ENCODE measurements at regions not wholly inside any gene's neighbourhood (a gene's known extent, or its start where the extent isn't known, plus 50 kb on each side); places are given as distances from the start of the nearest gene placed in this dataset.
A peak's percentile ranks its signal among the peaks of the same experiment; 100 is the strongest.

DNA sequence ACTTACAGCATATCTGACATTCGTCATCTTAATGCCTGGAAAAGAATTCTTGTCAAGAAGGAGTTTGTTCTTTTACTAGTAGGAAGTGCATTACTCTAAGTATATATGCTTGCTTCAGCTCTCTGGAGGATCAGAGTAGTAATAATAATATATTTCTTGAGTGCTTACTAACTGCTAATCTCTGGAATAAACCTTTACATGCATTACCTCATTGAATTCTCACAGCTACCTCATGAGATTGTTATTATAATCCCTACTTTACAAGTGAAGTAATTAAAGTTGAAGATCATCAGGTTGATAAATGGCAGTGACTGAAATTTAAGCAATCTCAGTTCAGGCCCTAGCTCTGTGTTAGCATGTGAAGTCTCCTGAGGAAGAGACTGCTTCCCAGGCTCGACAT lies 115.0 kb upstream of the PDE5A start:
- no peak for DNase-seq

DNA sequence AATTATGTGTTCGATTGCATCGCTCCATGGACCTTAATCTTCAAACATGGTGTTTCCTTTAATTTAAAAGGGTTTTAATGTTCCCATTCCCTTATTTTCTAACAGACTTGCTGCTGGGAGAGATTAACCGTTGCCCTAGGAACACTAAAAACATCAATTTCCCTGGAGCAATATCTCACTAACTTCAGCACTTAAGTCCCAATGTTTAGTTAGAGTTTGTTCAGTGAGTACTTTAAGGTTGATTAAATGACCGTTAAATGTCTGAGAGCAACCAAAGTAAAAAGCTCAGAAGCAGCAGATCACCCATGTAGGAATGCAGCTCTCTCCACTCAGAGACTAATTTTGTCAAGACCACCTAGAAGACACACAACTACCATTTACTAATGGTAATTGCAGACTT lies 111.2 kb upstream of the PDE5A start:
- no peak for DNase-seq

DNA sequence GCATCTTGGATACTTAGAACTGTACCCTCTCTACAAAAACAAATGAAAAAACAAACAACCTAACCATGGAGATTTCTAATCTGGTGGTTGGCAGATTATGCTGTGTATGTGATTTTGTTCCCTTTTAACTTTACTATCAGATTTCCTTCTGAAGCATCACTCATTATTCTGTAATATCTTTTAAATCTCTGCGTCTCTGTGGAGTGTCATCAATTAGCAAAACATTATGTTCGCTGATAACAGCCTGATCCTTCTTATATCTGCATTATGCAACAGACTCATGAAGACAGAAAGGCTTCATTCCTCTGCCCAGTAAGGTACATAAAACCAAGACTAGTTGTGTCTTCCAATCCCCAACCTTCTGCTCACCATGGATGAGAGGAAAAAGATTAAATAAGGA lies 110.3 kb upstream of the PDE5A start:
- DNase-seq = no peak

DNA sequence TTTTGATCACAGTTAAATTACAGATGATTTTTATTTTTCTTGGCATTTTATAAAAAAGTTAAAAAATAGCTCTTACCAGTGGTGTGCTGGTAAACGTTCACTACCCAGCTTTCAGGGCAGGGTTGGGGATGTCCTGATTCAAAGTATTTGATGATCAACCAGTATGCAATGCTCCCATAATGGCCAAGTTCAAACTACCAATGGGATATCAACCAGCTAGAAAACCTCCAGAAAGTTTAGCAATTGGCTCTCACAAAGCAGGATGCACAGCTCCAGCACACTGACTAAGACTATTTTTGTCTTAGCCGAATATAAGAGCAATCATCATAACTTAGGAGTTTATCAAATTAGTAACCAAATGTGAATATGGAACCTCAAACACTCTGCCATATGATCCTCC lies 108.0 kb upstream of the PDE5A start:
- no peak for DNase-seq

DNA sequence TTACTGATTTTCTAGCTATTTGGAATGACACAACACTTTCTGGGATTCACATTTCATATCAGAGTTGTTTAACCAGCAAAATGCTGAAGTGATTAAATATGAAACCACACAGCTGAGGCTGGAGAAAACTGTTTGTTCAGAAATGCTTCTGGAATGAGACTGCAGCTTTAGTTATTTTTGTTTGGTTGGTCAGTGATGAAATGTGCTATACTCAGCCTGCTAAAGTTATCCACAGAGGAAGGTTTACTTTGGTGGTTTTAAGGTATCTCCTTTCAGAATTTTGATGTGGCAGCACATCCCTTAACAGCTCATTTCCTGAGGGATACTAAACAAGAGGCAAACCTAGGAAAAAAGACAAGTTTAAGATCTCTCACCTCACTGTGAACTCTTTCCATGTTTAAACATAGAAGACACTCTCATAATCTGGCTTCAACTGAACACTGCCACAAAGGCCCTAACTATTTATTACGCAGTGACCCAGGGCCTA lies 106.6 kb upstream of the PDE5A start:
- DNase-seq = no peak

DNA sequence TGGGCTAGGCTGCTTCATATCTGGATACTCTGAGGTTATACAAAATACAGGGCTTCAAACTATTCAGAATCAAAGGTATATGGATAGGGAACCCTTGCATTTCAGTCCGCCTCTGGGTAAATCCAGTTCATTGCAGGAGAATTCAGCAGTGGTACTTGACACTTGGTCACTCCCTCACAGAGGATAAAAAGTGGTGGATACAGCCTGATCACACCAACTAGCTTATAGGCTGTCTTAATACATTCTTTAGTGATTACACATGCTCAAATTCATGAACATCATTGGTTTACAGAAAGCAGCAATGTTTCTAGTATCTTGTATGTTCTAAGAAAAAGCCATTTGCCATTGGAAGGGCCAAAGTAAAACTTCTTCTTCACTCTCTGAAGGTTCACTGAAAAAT lies 104.8 kb upstream of the PDE5A start:
- no peak for DNase-seq

DNA sequence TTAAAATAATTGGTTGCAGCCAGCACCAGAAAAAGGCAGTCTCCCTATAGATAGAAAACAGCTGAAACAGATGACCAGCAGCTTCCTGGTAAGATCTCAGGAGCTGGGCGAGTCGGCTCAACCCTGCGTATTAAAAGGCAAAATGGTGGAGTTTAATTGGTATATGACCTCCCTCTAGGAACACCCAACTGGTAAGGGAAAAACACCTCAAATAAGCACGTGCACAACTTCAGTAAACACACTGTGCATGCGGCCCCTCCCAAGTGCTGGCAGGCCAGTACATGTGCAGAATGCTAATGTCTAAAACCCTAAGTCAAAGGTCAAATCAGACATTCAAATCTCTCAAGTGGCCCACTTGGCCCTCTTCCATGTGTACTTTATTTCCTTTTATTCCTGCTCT lies 103.2 kb upstream of the PDE5A start:
- no peak for DNase-seq

DNA sequence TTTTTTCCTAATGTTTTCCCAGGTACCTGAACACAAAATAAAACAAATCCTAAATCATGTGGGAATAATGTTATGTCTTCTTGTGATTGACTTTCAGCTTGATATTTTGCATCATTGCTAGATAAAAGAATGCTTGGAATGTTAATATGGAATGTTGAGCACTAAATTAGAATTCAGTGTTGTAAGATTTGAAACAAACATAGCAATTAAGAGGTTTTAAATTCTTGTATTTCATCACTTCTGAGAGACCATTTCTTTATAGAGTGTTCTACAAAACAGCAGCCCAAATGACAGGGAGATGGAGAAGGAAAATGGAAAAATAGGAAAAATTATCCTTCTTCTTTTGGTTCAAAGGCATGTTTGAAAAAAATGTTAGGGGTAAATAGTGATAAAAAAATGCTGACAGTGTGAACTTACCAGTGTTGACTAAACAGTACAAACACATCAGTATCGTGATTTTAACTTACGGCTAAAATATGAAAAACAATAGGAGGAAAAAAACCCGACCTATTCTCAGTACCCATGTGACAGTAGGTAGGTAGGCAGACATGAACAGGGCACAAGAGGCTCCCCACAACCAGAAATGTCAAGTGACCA lies 102.6 kb upstream of the PDE5A start:
- DNase-seq = no peak

DNA sequence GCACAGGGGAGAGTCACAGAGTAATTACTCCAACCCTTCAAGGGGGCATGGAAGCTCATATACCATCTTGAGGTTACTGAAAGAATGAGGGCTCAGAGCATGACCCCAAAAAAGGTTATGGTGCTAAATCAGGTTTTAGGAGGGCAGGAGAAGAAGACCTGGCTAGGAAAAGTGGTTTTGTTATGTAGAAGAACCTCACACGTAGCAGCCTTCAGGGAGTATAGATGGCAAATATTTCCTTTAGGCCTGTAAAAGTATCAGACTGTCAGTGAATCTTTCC lies 102.0 kb upstream of the PDE5A start:
- no peak for DNase-seq

DNA sequence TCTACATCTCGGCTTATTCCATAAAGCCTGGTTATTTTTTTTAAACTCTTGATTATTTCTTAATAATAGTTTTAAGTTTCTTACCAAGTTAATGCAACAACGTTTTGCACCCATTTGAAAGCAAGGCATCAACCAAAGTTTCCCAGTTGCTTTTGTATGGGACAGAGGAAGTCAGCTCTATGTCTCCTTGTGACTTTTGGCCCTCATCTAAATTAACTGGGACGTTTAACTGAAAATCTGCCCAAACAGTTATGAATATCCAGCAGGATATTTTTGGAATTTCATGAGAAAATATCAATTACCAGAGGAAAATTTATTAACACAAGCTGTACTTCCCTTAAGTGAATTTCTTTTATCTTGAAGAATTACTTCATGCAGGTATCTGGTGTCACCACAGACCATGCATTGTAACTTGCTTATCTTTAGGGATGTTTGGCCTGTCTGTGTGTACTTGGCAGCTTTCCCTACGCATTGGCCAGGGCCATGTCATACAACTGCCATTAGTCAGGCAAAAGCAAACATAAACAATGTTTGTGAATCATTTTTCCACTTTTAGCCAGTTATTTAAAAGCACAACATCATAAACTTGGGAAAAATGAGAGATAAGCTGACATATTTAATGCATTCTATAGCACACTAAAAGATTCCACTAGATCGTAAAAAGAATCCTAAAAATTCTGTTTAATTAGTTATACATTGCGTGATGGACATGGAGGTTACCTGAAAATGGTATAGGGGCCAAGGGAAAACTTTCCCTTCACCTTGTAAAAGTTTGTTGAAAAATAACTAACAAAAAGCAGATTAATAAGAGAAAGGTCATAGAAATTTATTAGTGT lies 101.4 kb upstream of the PDE5A start:
- DNase-seq = peak; percentile 27

DNA sequence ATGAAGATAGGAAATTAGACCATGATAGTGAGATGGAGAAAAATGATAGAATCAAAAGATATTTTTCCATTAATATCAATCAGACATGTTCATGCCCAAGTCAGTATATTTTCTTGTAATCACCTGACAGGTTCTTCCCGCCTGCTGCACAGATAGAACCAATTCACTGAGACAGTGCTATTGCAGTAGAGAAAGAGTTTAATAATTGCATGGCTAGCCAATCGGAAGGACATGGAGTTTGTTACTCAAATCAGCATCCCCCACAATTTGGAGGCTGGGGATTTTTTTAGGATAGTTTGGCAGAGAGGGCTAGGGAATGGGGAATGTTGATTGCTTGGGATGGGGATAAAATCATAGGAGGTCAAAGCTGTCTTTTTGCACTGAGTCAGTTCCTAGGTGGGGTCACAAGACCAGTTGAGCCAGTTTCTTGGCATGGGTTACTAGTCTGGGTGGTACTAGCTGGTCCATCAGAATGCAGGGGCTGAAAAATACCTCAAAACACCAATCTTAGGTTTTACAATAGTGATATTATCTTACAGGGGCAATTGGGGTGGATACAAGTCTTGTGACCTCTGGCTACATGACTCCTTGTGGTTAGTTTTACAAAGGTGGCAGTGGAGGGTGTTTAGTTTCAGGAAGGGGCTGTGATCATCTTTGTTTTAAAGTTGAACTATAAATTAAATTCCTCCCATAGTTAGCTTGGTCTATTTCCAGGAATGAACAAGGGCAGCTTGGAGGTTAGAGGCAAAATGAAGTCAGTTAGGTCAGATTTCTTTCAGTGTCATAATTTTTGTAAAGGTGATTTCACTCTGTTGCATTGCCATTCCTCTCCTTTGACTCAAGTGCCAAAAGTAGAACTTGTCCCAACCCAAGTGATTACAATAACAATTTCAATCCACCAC lies 100.3 kb upstream of the PDE5A start:
- DNase-seq = no peak

DNA sequence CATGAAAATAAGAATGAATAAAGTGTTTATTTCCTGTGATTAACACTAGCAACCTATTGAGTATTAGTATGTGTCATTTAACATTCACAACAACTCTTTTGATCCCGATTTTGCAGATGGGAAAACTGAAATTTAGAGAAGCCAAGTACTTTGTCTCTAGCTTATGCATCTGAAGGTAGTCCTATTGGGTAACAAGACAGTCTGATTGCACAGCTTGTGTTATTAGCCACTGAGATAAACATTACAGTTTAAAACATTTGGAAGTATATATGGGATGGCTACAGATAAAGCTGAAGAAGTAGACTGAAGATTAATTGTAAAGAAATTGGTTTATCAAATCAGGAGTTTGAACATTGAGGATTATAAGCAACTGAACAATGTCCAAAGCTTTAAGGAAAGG lies 99.6 kb upstream of the PDE5A start:
- no peak for DNase-seq

DNA sequence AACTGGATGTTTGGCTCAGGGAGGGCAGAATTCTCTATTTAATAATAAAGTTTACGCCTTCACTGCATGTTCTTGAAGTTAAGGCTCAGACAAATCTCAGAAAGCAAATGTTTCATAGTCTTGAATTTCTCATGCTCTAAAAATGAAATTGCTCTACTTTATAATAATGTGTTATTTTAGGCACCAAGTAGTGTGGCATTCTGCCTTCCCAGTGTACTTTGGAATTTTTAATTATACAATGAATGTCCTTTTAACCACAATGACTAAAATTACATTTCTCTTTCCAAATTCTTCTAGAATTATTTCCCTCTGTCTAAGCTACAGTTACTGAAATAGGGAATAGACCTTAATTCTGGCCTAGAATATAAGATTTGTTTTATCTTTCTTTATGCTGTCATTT lies 97.9 kb upstream of the PDE5A start:
- DNase-seq = no peak

DNA sequence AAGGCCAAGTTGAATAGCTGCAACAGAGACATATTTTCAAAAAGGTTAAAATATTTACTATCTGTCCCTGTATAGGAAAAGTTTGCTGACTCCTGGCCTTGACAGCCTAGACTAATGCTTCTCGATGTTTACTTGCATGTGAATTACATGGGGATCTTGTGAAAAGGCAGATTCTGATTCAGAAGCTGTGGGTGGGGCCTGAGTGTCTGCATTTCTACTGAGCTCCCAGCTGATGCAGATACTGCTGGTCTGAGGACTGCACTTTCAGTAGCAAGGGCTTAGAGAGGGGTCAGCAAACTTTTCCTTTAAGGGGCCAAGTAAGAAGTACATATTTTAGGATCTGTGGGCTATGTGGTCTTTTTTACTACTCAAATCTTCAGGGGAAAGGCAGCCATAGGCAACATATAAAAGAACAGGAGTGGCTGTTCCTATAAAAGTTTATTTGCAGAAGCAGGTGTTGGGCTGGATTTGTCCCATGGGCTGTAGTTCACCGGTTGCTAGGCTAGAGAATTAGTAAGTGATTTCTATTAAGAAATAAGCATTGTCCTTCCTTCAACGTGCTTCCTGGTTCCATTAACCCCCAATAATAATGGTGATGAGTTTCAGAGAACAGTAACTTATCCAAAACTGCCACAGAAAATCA lies 97.2 kb upstream of the PDE5A start:
- DNase-seq = no peak

DNA sequence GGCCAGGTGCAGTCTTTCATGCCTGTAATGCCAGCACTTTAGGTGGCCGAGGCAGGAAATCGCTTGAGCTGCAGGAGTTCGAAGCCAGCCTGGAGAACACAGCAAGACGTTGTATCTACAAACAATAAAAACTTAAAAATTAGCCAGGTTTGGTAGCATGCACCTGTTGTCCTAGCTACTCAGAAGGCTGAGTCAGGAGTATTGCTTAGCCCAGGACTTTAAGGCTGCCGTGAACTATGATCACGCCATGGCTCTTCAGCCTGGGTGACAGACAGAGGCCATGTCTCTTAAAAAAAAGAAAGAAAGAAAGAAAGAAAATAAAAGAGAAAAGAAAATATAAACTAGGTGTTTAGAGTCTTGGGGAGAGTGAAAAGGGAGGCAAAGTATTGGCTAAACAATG lies 96.4 kb upstream of the PDE5A start:
- no peak for DNase-seq

DNA sequence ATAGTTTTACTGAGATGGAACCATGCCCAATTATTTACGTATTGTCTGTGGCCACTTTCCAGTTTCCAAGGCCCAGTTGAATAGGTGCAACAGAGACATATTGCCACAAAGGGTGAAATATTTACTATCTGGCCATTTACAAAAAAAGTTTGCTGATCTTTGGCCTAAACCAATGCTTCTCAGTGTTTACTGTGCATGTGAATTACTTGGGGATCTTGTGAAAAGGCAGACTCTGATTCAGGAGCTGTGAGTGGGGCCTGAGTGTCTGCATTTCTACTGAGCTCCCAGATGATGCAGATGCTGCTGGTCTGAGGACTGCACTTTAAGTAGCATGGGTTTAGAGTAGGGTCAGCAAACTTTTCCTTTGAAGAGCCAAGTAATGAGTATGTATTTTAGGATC lies 94.1 kb upstream of the PDE5A start:
- no peak for DNase-seq

DNA sequence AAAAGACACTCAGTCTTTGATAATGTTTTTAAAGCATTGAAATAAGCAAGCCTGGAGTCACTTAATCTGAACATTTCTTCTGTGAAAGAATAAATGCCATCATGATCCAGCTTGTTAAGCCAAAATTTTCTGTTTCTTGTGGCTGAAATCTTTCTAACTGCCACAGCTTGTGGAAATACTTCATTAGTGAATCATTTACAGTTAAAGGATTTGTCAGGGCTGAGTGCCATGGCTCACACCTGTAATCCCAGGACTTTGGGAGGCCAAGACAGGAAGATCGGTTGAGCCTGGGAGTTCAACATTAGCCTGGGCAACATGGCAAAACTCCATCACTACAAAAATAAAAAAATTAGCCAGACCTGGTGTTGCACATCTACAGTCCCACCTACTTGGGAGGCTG lies 93.3 kb upstream of the PDE5A start:
- DNase-seq = no peak

DNA sequence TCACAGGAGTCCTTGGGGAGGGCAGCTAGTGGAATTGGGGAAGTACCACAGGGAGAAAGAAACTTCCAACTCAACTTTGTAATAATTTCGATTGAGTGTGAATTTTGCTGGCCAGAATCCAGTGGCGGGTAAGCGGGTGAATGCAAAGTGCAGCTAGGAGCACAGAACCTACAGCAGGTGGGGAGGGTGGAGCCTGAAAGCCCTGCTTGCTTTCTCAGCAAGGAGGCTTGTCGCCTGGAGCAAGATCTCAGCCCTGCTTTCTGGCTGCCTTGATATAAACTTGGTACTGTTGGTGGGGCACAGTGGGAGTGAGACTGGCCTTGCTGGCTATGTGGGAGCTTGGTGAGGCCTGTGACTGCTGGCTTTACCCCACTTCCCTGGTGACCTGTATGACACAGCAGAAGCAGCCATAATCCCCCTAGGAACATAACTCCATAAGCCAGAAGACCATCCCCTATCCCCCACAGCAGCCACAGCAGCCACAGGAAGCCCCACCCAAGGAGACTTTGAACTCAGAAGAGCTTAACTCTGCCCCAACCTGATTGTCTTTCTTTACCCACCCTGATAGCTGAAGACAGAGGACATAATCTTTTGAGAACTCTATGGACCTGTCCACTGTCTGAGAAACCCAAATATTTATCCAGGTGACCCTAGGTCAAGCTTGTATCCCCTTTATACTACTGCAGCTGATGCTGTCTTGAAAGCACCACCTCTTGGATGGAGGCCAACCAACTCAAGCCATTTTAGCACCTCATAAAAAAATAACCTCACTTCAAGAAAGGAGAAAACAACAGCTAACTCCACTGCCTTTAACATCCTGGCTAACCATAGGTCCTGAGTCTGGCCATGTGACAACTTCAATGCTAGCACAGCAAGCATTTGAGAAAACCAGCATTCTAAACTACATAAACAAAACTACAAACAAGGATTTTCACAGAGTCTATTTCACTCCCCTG lies 87.2 kb upstream of the PDE5A start:
- no peak for DNase-seq

DNA sequence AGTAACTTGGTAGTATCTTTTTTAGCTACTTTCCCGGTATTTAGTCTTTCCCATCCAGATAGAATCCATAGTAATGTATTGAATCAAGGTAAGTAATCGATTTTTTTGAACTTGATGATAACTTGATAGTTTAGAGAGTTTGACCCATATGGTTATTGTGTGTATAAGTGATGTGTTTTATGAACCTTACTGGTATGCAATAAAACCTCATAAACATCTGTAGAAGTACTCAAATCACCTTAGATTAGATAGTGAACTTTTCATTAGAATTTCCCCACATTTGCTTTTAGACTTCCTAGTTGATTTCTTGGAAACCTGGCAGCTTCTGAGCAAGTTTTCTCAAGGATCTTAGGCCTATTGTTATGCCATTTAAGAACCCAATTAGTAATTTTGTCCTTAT lies 80.8 kb upstream of the PDE5A start:
- DNase-seq = no peak

DNA sequence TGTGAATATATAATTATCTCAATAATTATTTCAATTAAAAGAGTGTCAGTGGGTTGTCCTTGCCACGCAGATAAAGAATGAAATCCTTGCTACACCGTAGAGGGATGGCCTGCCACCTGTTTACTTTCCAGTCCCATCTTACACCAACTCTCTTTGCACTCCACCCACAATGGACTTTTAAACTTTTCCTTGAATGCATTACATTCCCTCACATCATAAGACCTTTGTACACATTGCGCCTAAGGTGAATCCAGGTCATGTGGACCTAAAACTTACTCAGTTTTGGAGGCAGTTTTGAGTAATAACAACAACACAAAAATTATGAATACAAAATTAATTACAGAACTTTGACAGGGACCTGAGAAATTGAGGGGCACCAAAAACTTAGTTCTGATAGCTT lies 78.7 kb upstream of the PDE5A start:
- no peak for DNase-seq

DNA sequence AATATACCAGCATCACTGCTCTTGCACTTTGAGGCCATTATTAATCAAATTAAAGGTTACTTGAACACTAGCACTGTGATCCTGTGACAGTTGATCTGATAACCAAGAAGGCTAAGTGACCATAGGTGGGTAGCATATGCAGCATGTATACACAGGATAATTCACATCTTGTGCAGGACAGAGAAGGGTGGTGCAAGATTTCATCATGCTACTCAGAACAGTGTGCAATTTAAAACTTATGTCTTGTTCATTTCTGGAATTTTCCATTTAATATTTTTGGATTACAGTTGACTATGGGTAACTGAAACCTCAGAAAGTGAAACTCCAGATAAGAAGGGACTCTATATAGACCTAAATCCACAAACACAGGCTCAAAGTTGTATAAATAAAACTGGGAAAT lies 78.2 kb upstream of the PDE5A start:
- DNase-seq = no peak

DNA sequence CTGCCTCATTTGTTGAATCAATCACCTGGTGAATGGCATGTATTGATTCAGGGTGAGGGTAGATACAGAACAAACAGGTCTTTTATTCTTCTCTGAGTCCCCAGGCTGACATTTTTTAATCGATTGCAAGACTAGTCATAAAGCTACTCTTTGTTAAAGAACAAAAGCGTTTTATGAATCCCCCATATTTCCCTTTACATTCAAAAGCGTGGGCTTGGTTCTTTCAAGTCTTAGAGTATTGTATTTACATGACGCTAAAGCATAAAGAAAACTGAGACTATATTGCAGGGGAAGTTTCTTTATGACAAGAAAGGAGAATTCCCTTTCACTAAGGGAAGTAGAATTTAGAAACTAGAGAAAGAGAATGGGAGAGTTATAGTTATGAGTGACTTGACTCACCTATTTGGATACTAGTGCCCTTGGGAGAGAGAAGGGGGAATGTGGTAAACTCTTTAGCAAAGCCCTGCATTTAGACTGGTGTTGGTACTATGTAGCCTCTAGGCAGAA lies 69.3 kb upstream of the PDE5A start:
- no peak for DNase-seq

Data from DMS153 (cell line).